ENCODE measurements at regions not wholly inside any gene's neighbourhood (a gene's known extent, or its start where the extent isn't known, plus 50 kb on each side); places are given as distances from the start of the nearest gene placed in this dataset.

- no peak for DNase-seq (ENCODE audit: low read depth)
Measured at GRCh38 chr10:42933448-42934340, 143.2 kb upstream of the RET start.

- DNase-seq (ENCODE audit: low read depth): no peak
Measured at GRCh38 chr10:42934351-42934811, 142.5 kb upstream of the RET start.

GRCh38 chr10:42934842-42935241 is 142.0 kb upstream of the RET start:
- no peak for DNase-seq (ENCODE audit: low read depth)

GRCh38 chr10:42935466-42935865 is 141.4 kb upstream of the RET start:
- no peak for DNase-seq (ENCODE audit: low read depth)

- no peak for DNase-seq (ENCODE audit: low read depth)
Measured at GRCh38 chr10:42936580-42936979, 140.3 kb upstream of the RET start.

- DNase-seq (ENCODE audit: low read depth): no peak
Measured at GRCh38 chr10:42937048-42937447, 139.8 kb upstream of the RET start.

GRCh38 chr10:42937649-42938180 is 139.2 kb upstream of the RET start:
- no peak for DNase-seq (ENCODE audit: low read depth)

- DNase-seq (ENCODE audit: low read depth): no peak
Measured at GRCh38 chr10:42938351-42938750, 138.5 kb upstream of the RET start.

- no peak for DNase-seq (ENCODE audit: low read depth)
Measured at GRCh38 chr10:42939237-42939636, 137.6 kb upstream of the RET start.

- DNase-seq (ENCODE audit: low read depth): no peak
Measured at GRCh38 chr10:42939685-42940366, 137.0 kb upstream of the RET start.

- DNase-seq (ENCODE audit: low read depth): no peak
Measured at GRCh38 chr10:42940487-42941294, 136.2 kb upstream of the RET start.

GRCh38 chr10:42941295-42941644 is 135.6 kb upstream of the RET start:
- no peak for DNase-seq (ENCODE audit: low read depth)

- DNase-seq (ENCODE audit: low read depth): no peak
Measured at GRCh38 chr10:42941790-42942189, 135.1 kb upstream of the RET start.

- DNase-seq (ENCODE audit: low read depth): no peak
Measured at GRCh38 chr10:42942279-42942950, 134.5 kb upstream of the RET start.

- no peak for DNase-seq (ENCODE audit: low read depth)
Measured at GRCh38 chr10:42943025-42943818, 133.6 kb upstream of the RET start.

GRCh38 chr10:42948040-42948439 is 128.8 kb upstream of the RET start:
- no peak for DNase-seq (ENCODE audit: low read depth)

GRCh38 chr10:42949287-42949686 is 127.6 kb upstream of the RET start:
- DNase-seq (ENCODE audit: low read depth): no peak

GRCh38 chr10:42950606-42951485 is 126.0 kb upstream of the RET start:
- no peak for DNase-seq (ENCODE audit: low read depth)

GRCh38 chr10:42951486-42952251 is 125.2 kb upstream of the RET start:
- no peak for DNase-seq (ENCODE audit: low read depth)

Data from GM04504 (cell line).